GM12892 (cell line): ENCODE measurements at regions not wholly inside any gene's neighbourhood (a gene's known extent, or its start where the extent isn't known, plus 50 kb on each side); places are given as distances from the start of the nearest gene placed in this dataset.

ENCODE experiments used
- POLR2A ChIP-seq: IDR thresholded peaks from 2 replicates; pipeline ENCODE4 v1.6.1; 2011; ENCODE audit warnings: low read depth, low read length, control low read depth
- POLR2AphosphoS5 ChIP-seq: IDR thresholded peaks from 2 replicates; pipeline ENCODE4 v1.6.1; 2011; ENCODE audit warnings: low read depth, low read length, control low read depth
- TAF1 ChIP-seq: IDR thresholded peaks from 2 replicates; pipeline ENCODE4 v1.6.1; 2011; ENCODE audit warnings: low read depth, mild to moderate bottlenecking, control low read depth, low read length, borderline replicate concordance

DNA sequence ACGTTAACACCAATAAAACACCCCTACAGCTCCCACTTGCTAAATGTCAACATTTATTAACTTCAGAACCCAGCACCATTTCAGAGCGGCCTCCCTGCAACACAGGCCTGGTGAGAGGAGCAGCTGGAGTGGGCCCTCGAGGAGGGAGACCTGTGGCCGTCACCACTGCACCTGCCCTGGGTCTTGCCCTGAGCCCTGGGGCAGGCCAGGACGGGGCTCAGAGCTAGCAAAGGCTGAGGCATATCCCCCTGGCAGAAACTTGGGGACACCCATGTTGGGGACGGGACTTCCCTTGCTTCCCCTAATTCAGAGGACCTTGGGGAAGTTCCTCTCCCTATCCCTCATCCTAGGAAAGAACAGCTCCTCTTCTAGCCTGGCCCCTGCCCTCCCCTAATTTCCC is 137.3 kb upstream of the THY1 start:
- TF ChIP-seq POLR2A (no peak), TAF1 (no peak), POLR2AphosphoS5 (no peak)
